HG02588 (cell line): ENCODE measurements at regions not wholly inside any gene's neighbourhood (a gene's known extent, or its start where the extent isn't known, plus 50 kb on each side); places are given as distances from the start of the nearest gene placed in this dataset.
"Not testable (repeated sequence)": the region's sequence is repeated elsewhere in the genome, so short reads cannot be mapped to it uniquely, and the experiment has no call there.

ENCODE experiments used
- ATAC-seq: cut with Tn5 transposase; IDR thresholded peaks from one replicate; pipeline ENCODE4 v1.9.1; 2021; ENCODE audit warnings: mild to moderate bottlenecking, moderate library complexity; ENCODE audit not compliant: unreplicated experiment

GRCh38 chr6:14546036-14546435 lies 428.5 kb downstream of the CD83 start:
- no peak for ATAC-seq

GRCh38 chr6:14547284-14547998 lies 429.9 kb downstream of the CD83 start:
- ATAC-seq = no peak

DNA sequence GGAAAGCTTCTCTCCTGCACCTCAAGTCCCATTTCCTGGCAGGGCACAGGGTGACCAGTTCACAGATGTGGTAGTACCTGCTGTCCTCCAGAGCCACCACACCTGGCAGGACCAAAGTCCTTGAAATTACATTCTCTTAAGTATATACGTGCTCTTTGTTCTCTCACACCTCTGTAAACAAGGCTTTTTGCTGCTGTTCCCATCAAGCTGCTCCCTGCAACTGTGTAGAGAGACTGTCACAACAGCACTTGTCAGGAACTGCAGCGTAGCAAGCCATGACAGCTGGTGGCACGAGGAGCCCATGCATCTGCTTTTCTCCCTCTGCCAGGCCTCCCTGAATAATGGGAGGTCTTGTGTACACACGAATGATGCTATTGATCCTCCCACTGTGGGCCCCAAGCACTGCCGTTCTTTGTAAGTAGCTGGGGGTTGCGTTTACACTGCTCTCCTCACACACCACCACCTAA lies 431.8 kb downstream of the CD83 start:
- ATAC-seq = no peak

DNA sequence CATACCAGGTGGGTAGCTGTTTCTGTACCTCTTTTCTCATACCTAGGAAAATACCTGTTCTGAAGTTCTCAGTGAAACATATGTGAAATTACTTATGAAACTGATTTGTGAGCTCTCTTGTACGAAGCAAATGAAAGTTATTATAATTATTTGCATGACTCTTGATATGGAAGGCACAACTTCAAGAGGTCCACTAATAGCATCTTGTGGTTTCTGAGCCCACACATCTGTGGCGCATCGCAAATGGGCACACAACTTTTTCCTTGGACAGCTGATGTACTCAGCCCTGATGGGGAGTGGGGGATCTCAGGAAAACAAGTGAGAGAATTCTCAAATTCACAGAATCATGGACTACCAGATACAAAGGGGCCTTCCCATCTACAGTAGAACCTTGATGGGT lies 432.3 kb downstream of the CD83 start:
- ATAC-seq = no peak

- ATAC-seq = no peak
These were observed 432.8 kb downstream of the CD83 start for GRCh38 chr6:14550410-14550809.

DNA sequence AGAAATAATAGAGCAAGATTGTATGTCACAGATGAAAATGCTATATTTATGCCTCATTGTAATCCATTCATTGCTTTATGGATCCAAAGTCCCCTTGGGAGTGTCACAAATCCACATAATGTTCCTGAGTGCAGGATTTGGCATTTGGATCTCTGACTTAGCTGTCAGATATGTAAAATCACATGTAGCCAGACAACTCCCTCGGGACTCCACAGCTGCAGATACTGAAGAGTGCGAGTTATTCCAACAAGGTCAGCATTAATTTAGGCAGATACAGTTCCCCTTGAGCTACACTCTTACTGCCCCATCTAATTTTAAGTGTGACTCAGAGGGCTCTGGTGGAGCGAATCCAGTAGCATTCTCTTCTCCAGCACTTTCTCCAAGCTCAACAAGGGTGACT lies 433.2 kb downstream of the CD83 start:
- ATAC-seq = no peak

GRCh38 chr6:14551601-14552000 lies 434.0 kb downstream of the CD83 start:
- ATAC-seq = not testable (repeated sequence)

DNA sequence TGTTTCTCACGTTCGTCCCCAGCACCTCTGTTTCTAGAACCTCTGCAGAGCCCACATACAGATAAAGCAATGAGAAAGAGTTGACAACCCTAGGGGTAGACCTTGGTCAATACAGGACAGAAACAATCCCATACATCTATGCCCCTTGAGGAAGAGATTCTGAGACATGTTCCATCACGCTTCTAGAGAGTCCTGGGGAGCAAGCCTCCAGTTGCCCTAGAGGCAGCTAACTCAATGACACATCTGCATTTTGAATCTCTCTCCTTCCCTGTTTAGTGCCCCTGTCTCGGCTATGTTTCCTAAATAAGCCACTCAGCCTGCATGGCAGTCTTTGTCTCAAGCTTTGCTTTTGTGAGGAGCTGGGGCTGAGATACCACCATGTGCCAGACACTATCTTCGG lies 435.3 kb downstream of the CD83 start:
- no peak for ATAC-seq

DNA sequence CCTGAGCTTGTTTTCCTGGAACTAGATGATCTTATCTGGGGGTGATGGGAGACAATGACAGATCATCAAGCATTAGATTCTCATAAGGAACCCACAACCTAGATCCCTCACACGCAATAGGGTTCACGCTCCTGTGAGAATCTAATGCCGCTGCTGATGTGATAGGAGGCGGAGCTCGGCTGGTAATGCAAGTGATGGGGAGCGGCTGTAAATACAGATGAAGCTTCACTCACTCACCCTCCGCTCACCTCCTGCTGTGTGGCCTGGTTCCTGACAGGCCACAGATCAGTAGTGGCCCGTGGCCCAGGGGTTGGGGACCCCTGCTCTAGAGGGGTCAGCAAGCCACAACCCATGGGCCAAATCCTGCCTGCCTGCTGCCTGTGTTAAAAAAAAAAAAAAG lies 435.9 kb downstream of the CD83 start:
- no peak for ATAC-seq

DNA sequence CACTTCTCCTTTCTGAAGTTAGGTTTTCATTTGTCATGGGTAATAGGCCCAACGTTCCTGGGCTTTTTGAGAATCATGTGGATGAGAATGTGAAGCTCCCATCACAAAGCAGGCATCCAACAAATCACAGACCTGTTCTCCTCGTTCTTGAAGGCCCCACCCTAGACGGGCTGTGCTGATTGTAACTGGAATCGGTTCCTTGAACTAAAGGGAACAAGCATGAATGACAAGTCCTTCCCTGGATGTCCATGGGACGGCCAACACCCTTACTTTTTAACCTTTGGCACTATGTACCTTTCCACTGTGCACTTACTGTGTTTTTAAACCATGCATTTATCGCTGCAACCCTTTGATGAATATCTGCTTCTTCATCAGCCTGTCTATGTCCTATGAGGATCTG lies 438.2 kb downstream of the CD83 start:
- ATAC-seq = no peak

- no peak for ATAC-seq
These were observed 442.4 kb downstream of the CD83 start for GRCh38 chr6:14559746-14560536.

DNA sequence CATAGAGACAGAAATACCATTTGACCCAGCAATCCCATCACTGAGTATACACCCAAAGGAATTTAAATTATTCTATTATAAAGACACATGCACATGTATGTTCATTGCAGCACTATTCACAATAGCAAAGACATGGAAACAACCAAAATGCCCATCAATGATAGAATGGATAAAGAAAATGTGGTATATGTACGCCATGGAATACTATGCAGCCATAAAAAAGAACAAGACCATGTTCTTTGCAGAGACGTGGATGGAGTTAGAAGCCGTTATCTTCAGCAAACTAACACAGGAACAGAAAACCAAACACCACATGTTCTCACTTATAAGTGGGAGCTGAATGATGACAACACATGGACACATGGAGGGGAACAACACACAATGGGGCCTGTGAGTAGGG lies 444.0 kb downstream of the CD83 start:
- ATAC-seq = not testable (repeated sequence)

DNA sequence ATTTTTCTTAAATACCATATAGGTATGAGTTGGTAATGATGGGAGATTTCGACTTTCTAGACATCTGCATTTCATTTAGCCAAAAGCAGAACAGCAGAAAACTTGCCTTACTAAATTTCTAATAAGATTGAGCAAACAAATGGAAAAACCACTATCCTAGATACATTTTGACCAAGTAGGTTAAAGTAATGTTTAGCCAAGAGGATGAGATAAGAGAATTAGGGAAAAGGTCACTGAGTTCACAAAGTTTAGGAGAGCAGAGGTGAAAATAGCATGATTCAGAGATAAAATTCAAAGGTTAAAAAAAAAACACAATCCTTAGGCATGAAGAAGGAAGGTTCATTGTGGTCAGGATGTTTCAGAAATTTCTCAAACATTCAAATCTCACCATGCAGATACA lies 450.3 kb downstream of the CD83 start:
- ATAC-seq = no peak

DNA sequence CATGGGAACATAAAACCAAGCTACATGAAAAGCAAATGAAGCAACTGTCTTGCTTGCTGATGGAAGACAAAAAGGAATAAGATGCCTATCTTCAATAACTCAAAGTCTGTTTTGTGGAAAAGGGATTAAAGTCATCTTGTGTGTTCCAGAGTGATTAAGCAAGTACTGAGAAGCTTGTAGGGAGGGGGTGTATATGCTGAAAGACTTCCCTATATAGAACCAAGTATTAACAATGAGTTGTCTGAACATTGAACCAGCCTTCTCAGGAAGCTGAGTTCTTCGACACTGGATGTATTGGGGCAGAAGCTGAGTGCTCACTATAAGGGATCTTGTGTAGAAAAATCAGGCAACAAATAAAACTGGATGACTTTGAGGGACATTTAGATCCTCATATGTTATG lies 451.8 kb downstream of the CD83 start:
- ATAC-seq = no peak

DNA sequence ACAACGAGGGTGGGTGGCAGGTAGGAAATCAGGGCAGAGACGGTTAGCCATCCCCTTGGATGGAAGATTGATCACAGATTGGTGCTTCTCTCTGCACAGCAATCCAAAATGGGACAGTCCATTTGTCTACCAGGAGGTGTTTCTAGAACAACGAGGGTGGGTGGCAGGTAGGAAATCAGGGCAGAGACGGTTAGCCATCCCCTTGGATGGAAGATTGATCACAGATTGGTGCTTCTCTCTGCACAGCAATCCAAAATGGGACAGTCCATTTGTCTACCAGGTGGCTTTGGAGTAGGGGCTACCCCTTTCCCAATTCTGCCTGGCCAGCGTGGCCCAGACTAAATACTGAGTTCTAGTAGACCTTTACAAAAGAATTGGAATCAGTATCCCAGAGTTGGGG lies 452.3 kb downstream of the CD83 start:
- ATAC-seq = not testable (repeated sequence)

DNA sequence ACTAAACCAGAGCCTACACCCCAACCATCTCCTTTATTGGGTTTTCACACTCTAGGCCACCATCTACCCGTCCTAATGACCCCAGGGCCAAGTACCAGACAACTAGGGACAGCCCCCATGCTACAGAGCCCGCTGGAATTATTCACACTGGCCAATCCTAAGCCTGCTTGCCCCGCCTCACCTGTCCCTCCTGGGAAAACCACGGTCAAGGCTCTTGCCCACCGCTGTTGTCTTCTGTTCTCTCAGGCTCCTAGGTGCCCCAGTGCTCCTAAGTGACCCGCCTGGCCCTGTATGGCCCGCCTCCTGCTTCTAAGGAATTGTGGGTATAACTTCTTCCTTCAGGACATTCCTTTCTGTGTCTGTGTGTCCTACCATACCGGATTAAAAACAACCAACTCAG lies 453.4 kb downstream of the CD83 start:
- no peak for ATAC-seq

- ATAC-seq = no peak
These were observed 454.2 kb downstream of the CD83 start for GRCh38 chr6:14571746-14572145.

DNA sequence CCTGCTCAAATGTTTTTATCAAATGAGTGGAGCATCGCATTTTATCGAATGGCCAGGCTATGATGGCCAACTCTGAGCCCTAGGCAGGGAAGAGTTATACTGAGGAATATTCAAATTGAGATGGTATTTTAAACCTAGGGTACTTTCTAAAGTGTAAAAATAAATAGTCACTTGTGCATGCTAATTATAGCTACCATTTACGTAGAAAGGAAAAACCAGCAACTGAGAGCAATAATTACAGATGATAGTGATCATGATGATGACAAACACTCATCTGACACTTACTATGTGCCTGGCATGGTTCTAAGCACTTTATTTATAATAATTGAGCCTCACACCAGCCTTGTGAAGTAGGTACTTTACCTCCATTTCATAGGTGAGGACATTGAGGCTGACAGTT lies 455.7 kb downstream of the CD83 start:
- ATAC-seq = no peak

DNA sequence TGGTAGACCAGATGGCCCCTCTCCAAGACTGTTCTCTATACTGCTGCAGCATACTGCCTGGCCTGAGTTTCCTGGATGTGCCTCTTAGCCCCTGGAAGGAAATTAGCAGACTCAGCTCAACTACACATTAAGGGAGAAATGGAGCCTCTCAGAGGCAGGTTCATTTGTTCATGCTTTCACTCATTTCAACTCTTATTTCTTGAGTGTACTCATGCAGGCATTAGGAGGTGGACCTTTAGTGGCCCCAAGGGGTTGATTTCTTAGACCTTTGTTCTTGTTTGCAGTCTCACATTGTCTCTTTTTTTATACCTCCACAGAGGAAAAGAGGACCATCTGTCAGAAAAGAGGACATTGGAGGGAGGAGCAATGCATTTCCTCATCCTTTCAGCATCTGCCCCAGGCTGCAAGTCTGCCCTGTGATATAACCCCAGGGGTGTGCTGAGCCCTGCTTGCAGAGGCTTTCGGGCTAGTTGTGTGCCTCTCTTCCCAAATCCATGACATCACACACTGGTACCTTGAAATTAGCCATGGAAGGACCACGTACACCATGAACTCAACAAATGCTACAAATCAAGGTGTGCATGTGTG lies 456.2 kb downstream of the CD83 start:
- no peak for ATAC-seq

- no peak for ATAC-seq
These were observed 458.4 kb downstream of the CD83 start for GRCh38 chr6:14575961-14576360.

DNA sequence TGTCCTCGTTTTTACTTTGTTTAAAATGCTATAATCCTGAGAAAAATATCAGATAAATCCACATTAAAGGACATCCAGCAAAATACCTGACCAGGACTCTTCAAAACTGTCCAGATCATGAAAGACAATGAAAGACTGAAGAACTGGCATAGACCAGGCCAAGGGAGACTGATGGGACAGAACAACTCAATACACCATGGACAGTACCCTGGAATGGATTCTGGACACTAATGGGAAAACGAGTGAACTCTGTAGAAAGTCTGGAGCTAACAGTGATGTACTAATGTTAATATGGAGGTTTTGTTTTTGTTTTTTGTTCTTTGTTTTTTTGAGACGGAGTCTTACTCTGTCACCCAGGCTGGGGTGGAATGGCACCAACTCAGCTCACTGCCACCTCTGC lies 461.4 kb downstream of the CD83 start:
- no peak for ATAC-seq

DNA sequence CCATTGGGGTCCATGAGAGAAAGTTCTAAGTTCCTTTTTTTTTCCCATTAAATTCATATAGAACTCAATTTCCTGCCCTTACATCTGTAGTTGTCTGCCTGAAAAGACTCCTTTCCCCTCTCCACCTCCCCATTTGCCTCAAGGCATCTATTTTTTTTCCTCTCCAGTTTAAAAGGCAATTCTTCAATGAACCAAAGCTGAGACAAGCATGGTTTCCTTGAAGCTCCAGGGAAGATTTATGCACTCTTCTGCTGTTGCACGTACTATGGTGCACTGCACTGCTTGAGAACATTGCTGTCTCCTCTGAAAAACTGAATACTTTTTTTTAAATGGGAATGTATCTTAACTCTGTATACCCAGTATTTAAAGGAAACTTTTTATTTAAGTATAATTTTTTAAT lies 465.2 kb downstream of the CD83 start:
- no peak for ATAC-seq
